IMR-90 (cell line): ENCODE measurements at regions not wholly inside any gene's neighbourhood (a gene's known extent, or its start where the extent isn't known, plus 50 kb on each side); places are given as distances from the start of the nearest gene placed in this dataset.

Experiments used
- ATAC-seq: fragments of 200-7000 bp; cut with Tn5 transposase; 2 replicates; pipeline ENCODE4 v1.9.1; 2020; ENCODE audit warnings: low read depth, mild to moderate bottlenecking, moderate library complexity
- BruUV-seq: library from RNA; stranded (reverse); fragments of 400-500 nt; replicated peaks from 2 replicates; lab custom pipeline; 2021; lab: Mats Ljungman, UMichigan
- CTCF ChIA-PET: fragments of 300-600 bp; formaldehyde crosslinking; extraction: SDS; loops from one replicate; lab custom pipeline; 2021; ENCODE audit warnings: antibody characterized with exemption; lab: Yijun Ruan, JAX
- POLR2A ChIA-PET: fragments of 300-600 bp; sonication (Branson Sonifier 250); formaldehyde crosslinking; loops from one replicate; lab custom pipeline; 2022; ENCODE audit warnings: antibody characterized with exemption; ENCODE audit not compliant: unreplicated experiment; lab: Charles Lee
- DNase-seq: peaks from one replicate; pipeline ENCODE4 v3.0.0; 2013
- H2AFZ ChIP-seq: replicated peaks from 2 replicates; pipeline ENCODE3; 2013; ENCODE audit warnings: low read length, mild to moderate bottlenecking; ENCODE audit not compliant: poor library complexity
- H2AK5ac ChIP-seq: 2 replicates; pipeline ENCODE4 v1.6.1; 2013; ENCODE audit warnings: low read depth, low read length, inconsistent platforms
- H2AK9ac ChIP-seq: replicated peaks from 2 replicates; pipeline ENCODE3; 2013; ENCODE audit warnings: mild to moderate bottlenecking, low read depth, low read length, moderate library complexity; ENCODE audit not compliant: poor library complexity
- H2BK120ac ChIP-seq: 2 replicates; pipeline ENCODE4 v1.6.1; 2013; ENCODE audit warnings: low read depth, low read length, inconsistent platforms
- H2BK15ac ChIP-seq: 3 replicates; pipeline ENCODE4 v1.6.1; 2013; ENCODE audit warnings: low read depth, low read length, inconsistent platforms
- H2BK20ac ChIP-seq: 2 replicates; pipeline ENCODE4 v1.6.1; 2013; ENCODE audit warnings: low read depth, mild to moderate bottlenecking, inconsistent platforms, low read length, moderate library complexity
- H2BK5ac ChIP-seq: 2 replicates; pipeline ENCODE4 v1.6.1; 2013; ENCODE audit warnings: mild to moderate bottlenecking, low read depth, low read length, inconsistent platforms; ENCODE audit not compliant: poor library complexity, severe bottlenecking
- H3K14ac ChIP-seq: replicated peaks from 2 replicates; pipeline ENCODE4 v1.6.1; 2013; ENCODE audit warnings: low read depth, low read length, inconsistent platforms
- H3K18ac ChIP-seq: 2 replicates; pipeline ENCODE4 v1.6.1; 2013; ENCODE audit warnings: low read depth, low read length, control low read depth
- H3K23ac ChIP-seq: 2 replicates; pipeline ENCODE4 v1.6.1; 2013; ENCODE audit warnings: low read depth, low read length, inconsistent platforms
- H3K27ac ChIP-seq: 2 replicates; pipeline ENCODE4 v1.5.1; 2013; ENCODE audit warnings: mild to moderate bottlenecking, control low read depth, low read length; ENCODE audit not compliant: insufficient read depth
- H3K27me3 ChIP-seq: 2 replicates; pipeline ENCODE4 v1.6.1; 2013; ENCODE audit warnings: low read length; ENCODE audit not compliant: control insufficient read depth, insufficient read depth
- H3K36me3 ChIP-seq: 2 replicates; pipeline ENCODE4 v1.6.1; 2013; ENCODE audit warnings: low read length, mixed read lengths; ENCODE audit not compliant: control insufficient read depth, insufficient read depth
- H3K4ac ChIP-seq: 2 replicates; pipeline ENCODE4 v1.6.1; 2013; ENCODE audit warnings: low read depth, low read length, inconsistent platforms
- H3K4me1 ChIP-seq: 2 replicates; pipeline ENCODE4 v1.6.1; 2013; ENCODE audit warnings: low read length, mixed read lengths; ENCODE audit not compliant: control insufficient read depth, insufficient read depth
- H3K4me2 ChIP-seq: 2 replicates; pipeline ENCODE4 v1.6.1; 2013; ENCODE audit warnings: low read depth, mild to moderate bottlenecking, control low read depth, low read length, moderate library complexity
- H3K4me3 ChIP-seq: 2 replicates; pipeline ENCODE4 v1.5.1; 2013; ENCODE audit warnings: low read depth, mild to moderate bottlenecking, control low read depth, low read length, moderate library complexity; ENCODE audit not compliant: insufficient read depth
- H3K56ac ChIP-seq: 2 replicates; pipeline ENCODE4 v1.6.1; 2013; ENCODE audit warnings: low read length, inconsistent platforms; ENCODE audit not compliant: insufficient read depth; ENCODE audit errors: extremely low read depth
- H3K79me1 ChIP-seq, 2 experiments: 2 replicates each; pipeline ENCODE4 v1.6.1; 2013; ENCODE audit warnings: low read length in 2 of 2, inconsistent platforms in 1 of 2, low read depth in 1 of 2
- H3K9ac ChIP-seq: 2 replicates; pipeline ENCODE4 v1.6.1; 2013; ENCODE audit warnings: low read depth, low read length, control low read depth
- H3K9me1 ChIP-seq: 2 replicates; pipeline ENCODE4 v1.6.1; 2013; ENCODE audit warnings: low read length, inconsistent platforms; ENCODE audit not compliant: insufficient read depth
- H3K9me3 ChIP-seq: 2 replicates; pipeline ENCODE4 v1.6.1; 2013; ENCODE audit warnings: low read length; ENCODE audit not compliant: control insufficient read depth, insufficient read depth
- H4K20me1 ChIP-seq: 2 replicates; pipeline ENCODE4 v1.6.1; 2013; ENCODE audit warnings: low read length, inconsistent platforms; ENCODE audit not compliant: insufficient read depth
- H4K5ac ChIP-seq: 2 replicates; pipeline ENCODE4 v1.6.1; 2013; ENCODE audit warnings: mild to moderate bottlenecking, low read depth, low read length, control low read depth
- H4K8ac ChIP-seq, 2 experiments: 2 replicates each; pipeline ENCODE4 v1.6.1; 2013; ENCODE audit warnings: low read depth in 2 of 2, low read length in 2 of 2, control low read depth in 1 of 2, inconsistent platforms in 1 of 2
- H4K91ac ChIP-seq: 2 replicates; pipeline ENCODE4 v1.6.1; 2013; ENCODE audit warnings: low read depth, low read length, inconsistent platforms; ENCODE audit not compliant: insufficient read depth
- MAFK ChIP-seq: IDR thresholded peaks from 2 replicates; pipeline ENCODE4 v1.6.1; 2012; ENCODE audit warnings: low read depth, low read length, improper control_type of control experiment
- POLR2A ChIP-seq: IDR thresholded peaks from 2 replicates; pipeline ENCODE4 v1.6.1; 2012; ENCODE audit warnings: mild to moderate bottlenecking, low read depth, low read length
- WGBS, 2 experiments: methylation state at CpG; one replicate each; pipeline versions ENCODE4 v1.1.5 to v1.1.7; 2013; ENCODE audit warnings: missing lambda C conversion rate in 2 of 2; ENCODE audit not compliant: insufficient read length in 1 of 2; ENCODE audit errors: extremely low coverage in 2 of 2; 5-methylcytosine and 5-hydroxymethylcytosine counted together
- dilution Hi-C: fragments of 300-500 bp; cut with HindIII; formaldehyde crosslinking; loops from one replicate; pipeline ENCODE4 v1.14.3; 2018; ENCODE audit warnings: low sequenced_read_pairs; ENCODE audit not compliant: unreplicated experiment
- in situ Hi-C: fragments of 300-500 bp; cut with MboI; formaldehyde crosslinking; loops from 3 replicates; pipeline ENCODE4 v1.14.3; 2019; ENCODE audit warnings: low sequenced_read_pairs, inconsistent platforms, mixed read lengths
- intact Hi-C: fragments of 100-400 bp; cut with micrococcal nuclease; formaldehyde crosslinking; loops from 2 replicates; pipeline ENCODE4 v1.10.0; 2022

DNA sequence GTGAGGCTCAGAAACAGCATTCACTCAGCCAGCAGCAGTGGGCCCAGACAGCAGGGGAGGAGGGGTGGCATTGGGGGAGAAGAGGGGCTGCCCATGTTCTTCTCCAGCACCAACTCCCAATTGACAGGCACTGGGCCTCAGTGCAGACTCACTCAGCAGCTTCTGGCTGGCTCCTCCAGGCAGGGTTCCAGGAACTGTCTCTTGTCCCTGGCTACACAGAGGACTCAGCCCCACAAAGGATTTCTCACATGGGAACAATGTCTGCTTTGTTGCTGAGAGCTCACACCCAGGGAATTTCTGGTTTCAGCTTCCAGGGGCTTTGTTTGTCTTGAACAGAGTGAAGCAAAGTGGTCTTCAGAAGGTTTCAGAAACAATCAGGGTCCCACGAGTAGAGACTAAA, 1536.7 kb downstream of the TSPY10 start:
- no peak overlapping the region for H3K14ac ChIP-seq
- TF ChIP-seq POLR2A (no peak), MAFK (no peak)
- H3K4me3 ChIP-seq = no peak overlapping the region
- H4K20me1 ChIP-seq = no peaks in the 10 kb centered on the region
- ChIA-PET POLR2A (no interaction called here), CTCF (no interaction called here)
- ATAC-seq = no peak
- H2AFZ ChIP-seq = no peak overlapping the region
- intact Hi-C loops (no loop called here), dilution Hi-C loops (no loop called here), in situ Hi-C loops (no loop called here)
- no peak overlapping the region for H3K56ac ChIP-seq
- no peak overlapping the region for H3K27ac ChIP-seq
- no peak overlapping the region for H2BK15ac ChIP-seq
- H3K27me3 ChIP-seq = no peaks in the 10 kb centered on the region
- H3K9ac ChIP-seq = no peak overlapping the region
- no peak overlapping the region for H4K5ac ChIP-seq
- no peaks in the 10 kb centered on the region for H3K9me3 ChIP-seq
- H3K79me1 ChIP-seq = no peaks in the 10 kb centered on the region
- H3K4me1 ChIP-seq = no peaks in the 10 kb centered on the region
- WGBS, 2 experiments = no CpG with 5 or more reads among the region's 1 CpG
- no peak overlapping the region for H2BK20ac ChIP-seq
- no TSS peak for BruUV-seq
- no peak for DNase-seq
- H2AK9ac ChIP-seq = no peak overlapping the region
- no peak overlapping the region for H3K18ac ChIP-seq
- no peak overlapping the region for H4K91ac ChIP-seq
- no peak overlapping the region for H2BK120ac ChIP-seq
- H2BK5ac ChIP-seq = no peak overlapping the region
- H2AK5ac ChIP-seq = no peak overlapping the region
- H3K36me3 ChIP-seq = no peaks in the 10 kb centered on the region
- H3K4ac ChIP-seq = no peak overlapping the region
- no peak overlapping the region for H3K4me2 ChIP-seq
- H3K9me1 ChIP-seq = no peaks in the 10 kb centered on the region
- H3K23ac ChIP-seq = no peak overlapping the region
- H4K8ac ChIP-seq = no peak overlapping the region
